ENCODE measurements at regions not wholly inside any gene's neighbourhood (a gene's known extent, or its start where the extent isn't known, plus 50 kb on each side); places are given as distances from the start of the nearest gene placed in this dataset.

DNA sequence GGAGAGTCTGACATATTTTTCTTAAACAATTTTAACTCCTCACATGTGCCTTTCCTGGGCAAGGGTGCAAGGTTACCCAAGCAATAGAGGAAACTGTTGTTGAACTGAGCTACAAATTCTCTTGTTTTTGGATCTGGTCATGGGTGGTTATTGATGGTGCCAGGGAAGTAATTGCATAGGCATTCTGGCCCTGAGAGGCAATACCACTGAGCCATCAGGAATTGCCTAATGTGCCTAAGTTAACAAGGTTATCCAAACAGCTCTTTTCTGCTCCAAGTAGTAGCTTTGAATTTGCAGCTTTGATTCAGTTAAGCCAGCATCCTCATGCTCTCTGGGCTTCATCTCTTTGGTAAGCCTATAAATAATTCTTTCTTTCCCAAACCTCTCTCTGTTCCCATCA, 266.0 kb upstream of the BTBD3 start:
- TF ChIP-seq CTCF (IDR thresholded peaks at IDR 0.05): no peak
- no peak for TF ChIP-seq POLR2A (IDR thresholded peaks at IDR 0.05)
